ENCODE measurements at regions not wholly inside any gene's neighbourhood (a gene's known extent, or its start where the extent isn't known, plus 50 kb on each side); places are given as distances from the start of the nearest gene placed in this dataset.
"Not testable (repeated sequence)": the region's sequence is repeated elsewhere in the genome, so short reads cannot be mapped to it uniquely, and the experiment has no call there.

GRCh38 chr2:219727771-219728429, 100.5 kb downstream of the SLC4A3 start:
- no peak for DNase-seq

GRCh38 chr2:219728991-219729487, 101.6 kb downstream of the SLC4A3 start:
- DNase-seq: no peak

- DNase-seq: no peak
Observed at GRCh38 chr2:219731173-219731572, 103.7 kb downstream of the SLC4A3 start.

GRCh38 chr2:219733106-219733505, 105.7 kb downstream of the SLC4A3 start:
- no peak for DNase-seq

- DNase-seq: no peak
Observed at GRCh38 chr2:219733746-219734145, 106.3 kb downstream of the SLC4A3 start.

- peak; percentile 60 for DNase-seq
Observed at GRCh38 chr2:219736209-219736608, 108.8 kb downstream of the SLC4A3 start.

- DNase-seq: peak; percentile 18
Observed at GRCh38 chr2:219737270-219737691, 109.9 kb downstream of the SLC4A3 start.

GRCh38 chr2:219739066-219739465, 111.6 kb downstream of the SLC4A3 start:
- no peak for DNase-seq

- no peak for DNase-seq
Observed at GRCh38 chr2:219739866-219740440, 112.5 kb downstream of the SLC4A3 start.

- no peak for DNase-seq
Observed at GRCh38 chr2:219743548-219743947, 116.1 kb downstream of the SLC4A3 start.

- DNase-seq: no peak
Observed at GRCh38 chr2:219744066-219744465, 116.6 kb downstream of the SLC4A3 start.

- DNase-seq: no peak
Observed at GRCh38 chr2:219744600-219744999, 117.2 kb downstream of the SLC4A3 start.

- DNase-seq: no peak
Observed at GRCh38 chr2:219747637-219748036, 120.2 kb downstream of the SLC4A3 start.

GRCh38 chr2:219748671-219749570, 121.5 kb downstream of the SLC4A3 start:
- DNase-seq: no peak

GRCh38 chr2:219751121-219751520, 123.7 kb downstream of the SLC4A3 start:
- DNase-seq: not testable (repeated sequence)

- no peak for DNase-seq
Observed at GRCh38 chr2:219752726-219753125, 125.3 kb downstream of the SLC4A3 start.

- DNase-seq: no peak
Observed at GRCh38 chr2:219758907-219759680, 131.7 kb downstream of the SLC4A3 start.

- no peak for DNase-seq
Observed at GRCh38 chr2:219759801-219760200, 132.4 kb downstream of the SLC4A3 start.

- no peak for DNase-seq
Observed at GRCh38 chr2:219765231-219765911, 137.9 kb downstream of the SLC4A3 start.

- no peak for DNase-seq
Observed at GRCh38 chr2:219766658-219767057, 139.2 kb downstream of the SLC4A3 start.

- peak; percentile 18 for DNase-seq
Observed at GRCh38 chr2:219769090-219769910, 141.9 kb downstream of the SLC4A3 start.

Data from HCEC 1CT (cell line).